Progenitor cell of endocrine pancreas (in vitro differentiated cells): ENCODE measurements at regions not wholly inside any gene's neighbourhood (a gene's known extent, or its start where the extent isn't known, plus 50 kb on each side); places are given as distances from the start of the nearest gene placed in this dataset.

Experiments used
- DNase-seq: peaks from one replicate; pipeline ENCODE4 v3.0.0; 2021; ENCODE audit warnings: low spot score; ENCODE audit not compliant: unreplicated experiment
- H3K27ac Mint-ChIP-seq: 2 replicates; pipeline ENCODE4 v1.8.0; 2021; ENCODE audit warnings: mild to moderate bottlenecking, moderate library complexity, mixed read lengths
- H3K27me3 Mint-ChIP-seq: 2 replicates; pipeline ENCODE4 v1.8.0; 2021; ENCODE audit warnings: mixed read lengths
- H3K36me3 Mint-ChIP-seq: 2 replicates; pipeline ENCODE4 v1.8.0; 2022; ENCODE audit warnings: mixed read lengths; ENCODE audit not compliant: insufficient read depth
- H3K4me1 Mint-ChIP-seq: 2 replicates; pipeline ENCODE4 v1.8.0; 2021; ENCODE audit warnings: low read depth, mixed read lengths
- H3K4me3 Mint-ChIP-seq: 2 replicates; pipeline ENCODE4 v1.8.0; 2021; ENCODE audit warnings: low read depth, mild to moderate bottlenecking, moderate library complexity, mixed read lengths
- H3K9me3 Mint-ChIP-seq: 2 replicates; pipeline ENCODE4 v1.8.0; 2021; ENCODE audit warnings: low read depth, mixed read lengths
- CTCF ChIP-seq: fragments of 200-600 bp; sonication (generic); IDR thresholded peaks from one replicate; pipeline ENCODE4 v1.5.0; 2021; ENCODE audit warnings: antibody characterized with exemption, mild to moderate bottlenecking; ENCODE audit not compliant: unreplicated experiment

GRCh38 chr13:90763476-90764150 is 583.9 kb upstream of the MIR17HG start:
- no peak for TF ChIP-seq CTCF
- Mint-ChIP-seq H3K27me3 (no peaks in the 10 kb centered on the region), H3K4me1 (no peaks in the 10 kb centered on the region), H3K27ac (no peak overlapping the region), H3K9me3 (no peaks in the 10 kb centered on the region), H3K4me3 (no peak overlapping the region), H3K36me3 (no peaks in the 10 kb centered on the region)
- no peak for DNase-seq

- Mint-ChIP-seq H3K27ac (no peak overlapping the region), H3K27me3 (peaks cover 3% of the 10 kb centered on the region), H3K4me1 (no peaks in the 10 kb centered on the region), H3K36me3 (no peaks in the 10 kb centered on the region), H3K4me3 (no peak overlapping the region), H3K9me3 (no peaks in the 10 kb centered on the region)
- TF ChIP-seq CTCF, result no peak
- DNase-seq, result no peak
These were observed 581.0 kb upstream of the MIR17HG start for GRCh38 chr13:90766386-90766902.

GRCh38 chr13:90768116-90768515 is 579.4 kb upstream of the MIR17HG start:
- TF ChIP-seq CTCF, result no peak
- H3K27ac Mint-ChIP-seq, result no peak overlapping the region
- H3K4me3 Mint-ChIP-seq, result no peak overlapping the region
- H3K9me3 Mint-ChIP-seq, result no peaks in the 10 kb centered on the region
- no peaks in the 10 kb centered on the region for H3K4me1 Mint-ChIP-seq
- H3K27me3 Mint-ChIP-seq, result peaks cover 3% of the 10 kb centered on the region
- no peak for DNase-seq
- H3K36me3 Mint-ChIP-seq, result no peaks in the 10 kb centered on the region

GRCh38 chr13:90769387-90769786 is 578.1 kb upstream of the MIR17HG start:
- Mint-ChIP-seq H3K9me3 (no peaks in the 10 kb centered on the region), H3K4me1 (peaks cover 4% of the 10 kb centered on the region), H3K36me3 (no peaks in the 10 kb centered on the region), H3K27ac (no peak overlapping the region), H3K27me3 (peaks cover 3% of the 10 kb centered on the region), H3K4me3 (no peak overlapping the region)
- TF ChIP-seq CTCF, result no peak
- DNase-seq, result no peak

GRCh38 chr13:90770334-90770733 is 577.2 kb upstream of the MIR17HG start:
- no peak for TF ChIP-seq CTCF
- Mint-ChIP-seq H3K36me3 (no peaks in the 10 kb centered on the region), H3K4me3 (no peak overlapping the region), H3K27me3 (peaks cover 3% of the 10 kb centered on the region), H3K4me1 (peaks cover 4% of the 10 kb centered on the region), H3K27ac (no peak overlapping the region), H3K9me3 (no peaks in the 10 kb centered on the region)
- DNase-seq, result no peak
